Activated naive CD4-positive, alpha-beta T cell treated with anti-CD3 and anti-CD28 coated beads for 36 hours (primary cell): ENCODE measurements at regions not wholly inside any gene's neighbourhood (a gene's known extent, or its start where the extent isn't known, plus 50 kb on each side); places are given as distances from the start of the nearest gene placed in this dataset.

Experiments
- CTCF ChIA-PET: fragments of 350-600 bp; sonication (Branson Sonifier 250); formaldehyde crosslinking; loops from one replicate; lab custom pipeline; 2021; ENCODE audit warnings: antibody characterized with exemption; lab: Charles Lee
- DNase-seq: peaks from one replicate; pipeline ENCODE4 v3.0.0-alpha.2; 2020
- H3K27ac Mint-ChIP-seq: one replicate; pipeline ENCODE4 v1.8.0; 2021; ENCODE audit warnings: mild to moderate bottlenecking, mixed read lengths
- H3K27me3 Mint-ChIP-seq: one replicate; pipeline ENCODE4 v1.8.0; 2021; ENCODE audit warnings: low read depth, mixed read lengths
- H3K36me3 Mint-ChIP-seq: one replicate; pipeline ENCODE4 v1.8.0; 2021; ENCODE audit warnings: low read depth, mixed read lengths
- H3K4me1 Mint-ChIP-seq: one replicate; pipeline ENCODE4 v1.8.0; 2021; ENCODE audit warnings: low read depth, mixed read lengths
- H3K4me3 Mint-ChIP-seq: one replicate; pipeline ENCODE4 v1.8.0; 2021; ENCODE audit warnings: mild to moderate bottlenecking, moderate library complexity, mixed read lengths
- H3K9me3 Mint-ChIP-seq: one replicate; pipeline ENCODE4 v1.8.0; 2021; ENCODE audit warnings: mixed read lengths
- intact Hi-C: fragments of 100-400 bp; cut with micrococcal nuclease; formaldehyde crosslinking; loops from one replicate; pipeline ENCODE4 v1.15.1; 2023

- Mint-ChIP-seq H3K4me3 (no peak overlapping the region), H3K36me3 (no peaks in the 10 kb centered on the region), H3K4me1 (peaks cover 24% of the 10 kb centered on the region), H3K9me3 (no peaks in the 10 kb centered on the region), H3K27ac (no peak overlapping the region), H3K27me3 (no peaks in the 10 kb centered on the region)
- CTCF ChIA-PET: interaction anchor here (1.0 kb wide), 1 partner anchor 56 kb away, joined by 3 read pairs; no protein-coding TSS in a partner anchor
- DNase-seq: no peak
- intact Hi-C loops: loop anchor here (5.0 kb wide), 1 partner anchor 56 kb away; no protein-coding TSS in a partner anchor
These were observed 191.1 kb upstream of the NUDT4 start for GRCh38 chr12:93186621-93187020.

- Mint-ChIP-seq H3K36me3 (peaks cover 1% of the 10 kb centered on the region), H3K4me1 (no peaks in the 10 kb centered on the region), H3K27me3 (no peaks in the 10 kb centered on the region), H3K4me3 (no peak overlapping the region), H3K27ac (no peak overlapping the region), H3K9me3 (peaks cover 9% of the 10 kb centered on the region)
- intact Hi-C loops: no loop called here
- DNase-seq: no peak
- CTCF ChIA-PET: interaction anchor here (0.7 to 1.3 kb wide), 3 partner anchors 27 to 205 kb away, joined by 3 read pairs; no protein-coding TSS in a partner anchor
These were observed 186.3 kb upstream of the NUDT4 start for GRCh38 chr12:93191423-93191822.

GRCh38 chr12:93191956-93192355 lies 185.8 kb upstream of the NUDT4 start:
- H3K27ac Mint-ChIP-seq: no peak overlapping the region
- no peak overlapping the region for H3K4me3 Mint-ChIP-seq
- H3K27me3 Mint-ChIP-seq: no peaks in the 10 kb centered on the region
- peaks cover 1% of the 10 kb centered on the region for H3K36me3 Mint-ChIP-seq
- intact Hi-C loops: no loop called here
- H3K4me1 Mint-ChIP-seq: no peaks in the 10 kb centered on the region
- DNase-seq: no peak
- CTCF ChIA-PET: interaction anchor here (1.0 to 1.3 kb wide), 2 partner anchors 26 to 94 kb away, joined by 3 read pairs; no protein-coding TSS in a partner anchor
- peaks cover 9% of the 10 kb centered on the region for H3K9me3 Mint-ChIP-seq

- Mint-ChIP-seq H3K36me3 (peaks cover 1% of the 10 kb centered on the region), H3K9me3 (peaks cover 9% of the 10 kb centered on the region), H3K4me1 (no peaks in the 10 kb centered on the region), H3K27me3 (no peaks in the 10 kb centered on the region), H3K27ac (no peak overlapping the region), H3K4me3 (no peak overlapping the region)
- intact Hi-C loops: no loop called here
- CTCF ChIA-PET: no interaction called here
- no peak for DNase-seq
These were observed 184.8 kb upstream of the NUDT4 start for GRCh38 chr12:93192878-93193277.

- CTCF ChIA-PET: no interaction called here
- peaks cover 9% of the 10 kb centered on the region for H3K9me3 Mint-ChIP-seq
These were observed 182.2 kb upstream of the NUDT4 start for GRCh38 chr12:93195511-93195910.

GRCh38 chr12:93197067-93197593 lies 180.6 kb upstream of the NUDT4 start:
- no peak for DNase-seq
- peaks cover 1% of the 10 kb centered on the region for H3K36me3 Mint-ChIP-seq
- CTCF ChIA-PET: no interaction called here
- H3K4me1 Mint-ChIP-seq: no peaks in the 10 kb centered on the region
- peaks cover 2% of the 10 kb centered on the region for H3K27me3 Mint-ChIP-seq
- no peak overlapping the region for H3K27ac Mint-ChIP-seq
- no peak overlapping the region for H3K4me3 Mint-ChIP-seq
- peaks cover 9% of the 10 kb centered on the region for H3K9me3 Mint-ChIP-seq
- intact Hi-C loops: no loop called here

More at GRCh38 chr12:93195511-93195910, 182.2 kb upstream of the NUDT4 start:
- H3K36me3 Mint-ChIP-seq: peaks cover 1% of the 10 kb centered on the region
- no peak overlapping the region for H3K27ac Mint-ChIP-seq
- no peaks in the 10 kb centered on the region for H3K4me1 Mint-ChIP-seq
- H3K4me3 Mint-ChIP-seq: no peak overlapping the region
- intact Hi-C loops: no loop called here
- H3K27me3 Mint-ChIP-seq: peaks cover 2% of the 10 kb centered on the region
- no peak for DNase-seq

GRCh38 chr12:93198086-93198485 lies 179.6 kb upstream of the NUDT4 start:
- Mint-ChIP-seq H3K27ac (no peak overlapping the region), H3K4me1 (no peaks in the 10 kb centered on the region), H3K4me3 (no peak overlapping the region), H3K9me3 (peaks cover 9% of the 10 kb centered on the region), H3K36me3 (peaks cover 1% of the 10 kb centered on the region), H3K27me3 (peaks cover 2% of the 10 kb centered on the region)
- intact Hi-C loops: no loop called here
- DNase-seq: no peak
- CTCF ChIA-PET: no interaction called here

- no peaks in the 10 kb centered on the region for H3K36me3 Mint-ChIP-seq
- no peaks in the 10 kb centered on the region for H3K9me3 Mint-ChIP-seq
- no peak overlapping the region for H3K4me3 Mint-ChIP-seq
- peaks cover 2% of the 10 kb centered on the region for H3K27me3 Mint-ChIP-seq
- H3K4me1 Mint-ChIP-seq: no peaks in the 10 kb centered on the region
- CTCF ChIA-PET: no interaction called here
- intact Hi-C loops: loop anchor here (5.0 kb wide), 1 partner anchor 692 kb away; no protein-coding TSS in a partner anchor
- no peak for DNase-seq
- no peak overlapping the region for H3K27ac Mint-ChIP-seq
These were observed 177.9 kb upstream of the NUDT4 start for GRCh38 chr12:93199831-93200236.

- no peaks in the 10 kb centered on the region for H3K4me1 Mint-ChIP-seq
- peaks cover 2% of the 10 kb centered on the region for H3K27me3 Mint-ChIP-seq
- H3K36me3 Mint-ChIP-seq: no peaks in the 10 kb centered on the region
- CTCF ChIA-PET: interaction anchor here (0.6 kb wide), 1 partner anchor 102 kb away, joined by 3 read pairs; no protein-coding TSS in a partner anchor
- H3K4me3 Mint-ChIP-seq: no peak overlapping the region
- DNase-seq: no peak
- no peaks in the 10 kb centered on the region for H3K9me3 Mint-ChIP-seq
- H3K27ac Mint-ChIP-seq: no peak overlapping the region
- intact Hi-C loops: loop anchor here (5.0 kb wide), 1 partner anchor 692 kb away; no protein-coding TSS in a partner anchor
These were observed 177.3 kb upstream of the NUDT4 start for GRCh38 chr12:93200291-93200917.

GRCh38 chr12:93201990-93202389 lies 175.7 kb upstream of the NUDT4 start:
- Mint-ChIP-seq H3K9me3 (no peaks in the 10 kb centered on the region), H3K36me3 (no peaks in the 10 kb centered on the region), H3K27ac (no peak overlapping the region), H3K4me1 (no peaks in the 10 kb centered on the region), H3K4me3 (no peak overlapping the region), H3K27me3 (peaks cover 2% of the 10 kb centered on the region)
- DNase-seq: no peak
- CTCF ChIA-PET: interaction anchor here (0.8 kb wide), 1 partner anchor 13 kb away, joined by 3 read pairs; no protein-coding TSS in a partner anchor
- intact Hi-C loops: loop anchor here (5.0 kb wide), 1 partner anchor 690 kb away; no protein-coding TSS in a partner anchor

GRCh38 chr12:93202688-93203087 lies 175.0 kb upstream of the NUDT4 start:
- Mint-ChIP-seq H3K4me1 (no peaks in the 10 kb centered on the region), H3K27ac (no peak overlapping the region)
- CTCF ChIA-PET: interaction anchor here (0.8 kb wide), 1 partner anchor 13 kb away, joined by 3 read pairs; no protein-coding TSS in a partner anchor

GRCh38 chr12:93203361-93203760 lies 174.4 kb upstream of the NUDT4 start:
- H3K4me1 Mint-ChIP-seq: no peaks in the 10 kb centered on the region
- intact Hi-C loops: loop anchor here (5.0 kb wide), 1 partner anchor 689 kb away; no protein-coding TSS in a partner anchor
- H3K27ac Mint-ChIP-seq: no peak overlapping the region
- no peaks in the 10 kb centered on the region for H3K36me3 Mint-ChIP-seq
- H3K4me3 Mint-ChIP-seq: no peak overlapping the region
- DNase-seq: no peak
- H3K9me3 Mint-ChIP-seq: no peaks in the 10 kb centered on the region
- H3K27me3 Mint-ChIP-seq: peaks cover 2% of the 10 kb centered on the region
- CTCF ChIA-PET: no interaction called here

More at GRCh38 chr12:93202688-93203087, 175.0 kb upstream of the NUDT4 start:
- DNase-seq: no peak
- H3K36me3 Mint-ChIP-seq: no peaks in the 10 kb centered on the region
- intact Hi-C loops: loop anchor here (5.0 kb wide), 1 partner anchor 690 kb away; no protein-coding TSS in a partner anchor
- peaks cover 2% of the 10 kb centered on the region for H3K27me3 Mint-ChIP-seq
- H3K4me3 Mint-ChIP-seq: no peak overlapping the region
- no peaks in the 10 kb centered on the region for H3K9me3 Mint-ChIP-seq
